GM21526 (cell line): ENCODE measurements at regions not wholly inside any gene's neighbourhood (a gene's known extent, or its start where the extent isn't known, plus 50 kb on each side); places are given as distances from the start of the nearest gene placed in this dataset.
"Not testable (repeated sequence)": the region's sequence is repeated elsewhere in the genome, so short reads cannot be mapped to it uniquely, and the experiment has no call there.

Experiments used
- ATAC-seq: cut with Tn5 transposase; IDR thresholded peaks from one replicate; pipeline ENCODE4 v1.9.1; 2021; ENCODE audit warnings: moderate library complexity; ENCODE audit not compliant: unreplicated experiment, low FRiP score

GRCh38 chr2:129004940-129005490, 686.3 kb upstream of the HS6ST1 start:
- ATAC-seq, result no peak

DNA sequence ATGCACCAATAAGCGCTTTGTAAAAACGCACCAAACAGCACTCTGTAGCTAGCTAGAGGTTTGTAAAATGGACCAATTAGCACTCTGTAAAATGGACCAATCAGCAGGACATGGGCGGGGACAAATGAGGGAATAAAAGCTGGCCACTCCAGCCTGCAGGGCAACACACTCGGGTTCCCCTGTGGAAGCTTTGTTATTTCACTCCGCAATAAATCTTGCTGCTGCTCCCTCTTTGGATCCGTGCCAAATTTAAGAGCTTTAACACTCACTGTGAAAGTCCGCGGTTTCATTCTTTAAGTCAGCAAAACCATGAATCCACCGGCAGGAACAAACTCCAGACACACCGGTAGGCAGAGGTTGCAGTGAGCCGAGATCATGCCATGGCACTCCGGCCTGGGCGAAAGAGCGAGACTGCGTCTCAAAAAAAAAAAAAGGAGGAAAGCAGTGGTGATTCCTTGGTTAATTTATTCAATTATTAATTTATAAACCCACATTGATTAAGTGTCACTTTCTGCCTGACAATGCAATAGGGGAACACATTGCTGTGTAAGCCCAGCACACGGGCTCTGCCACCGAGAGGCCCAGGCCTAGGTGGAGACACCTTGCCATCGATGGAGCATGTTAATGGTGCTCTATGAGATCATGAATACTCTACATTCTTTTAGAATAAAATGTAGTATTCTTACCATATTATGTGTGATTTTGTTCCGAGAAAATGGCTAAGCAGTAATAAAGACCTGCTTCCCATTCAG, 687.6 kb upstream of the HS6ST1 start:
- no peak for ATAC-seq

DNA sequence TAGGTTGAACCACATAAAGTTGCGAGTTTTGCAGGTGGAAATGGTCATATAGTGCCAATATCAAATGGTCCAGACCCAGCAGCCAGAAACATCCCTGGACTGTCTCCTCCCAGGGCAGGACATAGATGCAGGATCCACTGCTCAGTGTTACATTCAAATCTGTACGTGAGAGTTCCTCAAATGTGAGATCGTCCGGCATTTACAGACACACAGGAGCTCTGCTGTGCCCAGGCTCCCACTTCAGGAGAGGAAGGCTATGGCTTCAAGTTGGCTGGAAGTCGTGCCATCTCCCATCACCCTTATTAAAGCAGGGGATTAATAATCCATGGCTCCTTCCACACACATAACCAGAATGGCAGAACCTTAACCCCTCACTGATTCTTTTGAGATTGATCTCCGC, 688.2 kb upstream of the HS6ST1 start:
- no peak for ATAC-seq

DNA sequence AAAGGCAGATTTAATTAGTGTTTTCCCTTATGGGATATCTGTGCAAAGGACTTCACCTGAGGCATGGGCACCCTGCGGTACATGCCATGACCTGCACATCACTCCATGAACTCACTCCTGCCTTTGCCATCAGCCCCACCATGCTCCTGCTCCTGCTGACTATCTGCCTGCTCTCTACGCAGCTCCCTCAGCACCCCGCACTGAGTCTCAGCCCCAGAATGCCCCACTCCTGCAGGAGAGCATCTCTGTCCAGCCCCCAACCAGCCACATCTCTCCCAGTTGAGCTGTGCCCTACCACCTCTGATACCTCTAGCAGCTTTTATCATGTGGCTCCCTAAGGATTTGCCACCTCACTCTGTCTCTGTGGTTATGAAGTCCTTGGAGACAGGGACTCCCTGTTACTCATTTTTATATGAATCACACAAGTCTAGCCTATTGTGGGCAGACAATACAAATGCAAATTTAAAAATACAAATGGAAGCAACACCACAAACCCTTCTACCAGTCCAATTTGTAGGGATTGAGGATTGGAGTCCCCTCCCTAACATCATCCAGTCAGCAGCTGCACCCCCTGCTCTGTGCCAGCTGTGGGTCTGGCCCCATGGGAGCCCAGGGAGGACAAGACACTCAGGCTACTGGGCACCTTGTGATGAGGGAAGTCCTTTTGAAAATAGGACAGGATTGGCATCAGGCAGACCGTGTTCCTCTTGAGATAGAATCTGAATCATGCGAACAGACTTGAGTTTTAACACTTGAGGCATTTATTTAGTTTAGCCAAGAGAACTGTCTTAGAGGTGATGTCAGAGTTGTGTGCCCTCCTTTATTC, 689.6 kb upstream of the HS6ST1 start:
- no peak for ATAC-seq

- no peak for ATAC-seq
Observed at GRCh38 chr2:129008881-129009554, 690.4 kb upstream of the HS6ST1 start.

DNA sequence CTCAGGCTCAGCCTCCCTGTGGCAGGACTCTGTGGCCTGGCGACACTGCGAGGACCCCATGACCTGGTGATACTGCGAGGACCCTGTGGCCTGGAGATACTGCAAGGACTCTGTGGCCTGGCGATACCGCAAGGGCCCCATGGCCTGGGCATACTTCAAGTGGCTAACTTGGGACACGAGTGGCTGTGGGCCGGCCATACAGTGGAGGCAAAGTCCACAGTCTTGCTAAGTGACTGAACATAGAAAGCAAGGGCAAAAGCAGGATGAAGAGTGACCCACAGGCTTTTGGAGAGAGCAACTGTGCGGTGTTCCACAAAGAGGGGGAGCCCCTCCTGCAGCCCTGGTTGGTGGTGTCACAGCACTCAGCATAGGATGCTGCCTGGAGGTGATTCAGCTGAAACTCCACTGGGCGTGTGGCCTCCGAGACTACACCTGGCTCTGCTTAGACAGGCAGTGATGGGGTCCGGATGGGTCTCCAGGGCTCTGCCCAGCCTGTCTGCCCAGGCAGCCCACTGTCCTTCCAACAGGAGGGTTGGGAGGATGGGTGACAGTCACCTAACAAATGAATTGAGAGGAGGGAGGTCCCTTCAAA, 691.0 kb upstream of the HS6ST1 start:
- no peak for ATAC-seq

DNA sequence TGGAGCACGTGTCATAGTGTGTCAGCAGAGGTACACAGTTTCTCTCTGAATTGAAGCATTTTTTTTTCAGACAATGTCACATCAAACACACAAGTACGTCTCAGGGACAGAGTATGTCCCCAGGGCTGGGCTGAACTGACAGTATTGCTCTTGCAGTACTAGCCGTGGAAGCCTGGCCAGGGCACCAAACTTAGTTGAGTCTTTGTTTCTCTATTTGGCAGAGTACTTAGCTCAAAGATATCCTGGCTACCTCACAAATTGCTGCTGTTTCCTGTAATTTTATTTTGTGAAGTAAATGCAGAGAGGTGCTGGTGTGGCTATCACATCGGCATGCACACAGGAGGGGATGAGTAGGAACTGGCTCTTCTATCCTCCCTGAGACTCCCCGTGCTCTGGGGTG, 691.6 kb upstream of the HS6ST1 start:
- no peak for ATAC-seq

DNA sequence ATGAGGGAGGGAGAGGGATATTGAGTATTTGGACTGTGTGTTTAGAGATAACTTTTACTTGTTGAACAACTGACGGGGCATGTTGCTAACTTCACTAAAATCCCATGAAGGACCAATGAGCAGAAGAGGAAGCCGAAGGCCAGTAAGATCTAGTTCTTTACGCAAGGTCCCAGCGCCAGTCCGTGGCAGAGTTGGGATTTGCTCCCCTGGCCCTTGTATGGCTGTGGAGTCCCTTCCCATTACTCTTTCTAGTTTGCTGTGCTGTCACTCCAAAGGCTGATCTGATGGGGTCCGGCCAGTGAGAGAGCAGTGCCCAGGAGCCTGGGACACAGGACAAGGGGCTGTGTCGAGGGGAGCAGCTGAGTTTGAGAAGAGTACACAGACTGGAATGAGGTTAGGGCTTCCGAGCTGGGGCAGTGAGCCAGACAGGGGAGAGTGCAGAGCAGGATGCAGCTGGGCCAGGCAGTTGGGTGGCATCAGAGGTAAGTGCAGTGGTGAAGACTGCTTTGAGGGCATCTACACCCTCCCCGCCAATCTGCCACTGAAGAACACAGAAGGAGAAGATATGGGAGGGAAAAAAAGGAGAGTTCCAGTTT, 692.9 kb upstream of the HS6ST1 start:
- no peak for ATAC-seq

DNA sequence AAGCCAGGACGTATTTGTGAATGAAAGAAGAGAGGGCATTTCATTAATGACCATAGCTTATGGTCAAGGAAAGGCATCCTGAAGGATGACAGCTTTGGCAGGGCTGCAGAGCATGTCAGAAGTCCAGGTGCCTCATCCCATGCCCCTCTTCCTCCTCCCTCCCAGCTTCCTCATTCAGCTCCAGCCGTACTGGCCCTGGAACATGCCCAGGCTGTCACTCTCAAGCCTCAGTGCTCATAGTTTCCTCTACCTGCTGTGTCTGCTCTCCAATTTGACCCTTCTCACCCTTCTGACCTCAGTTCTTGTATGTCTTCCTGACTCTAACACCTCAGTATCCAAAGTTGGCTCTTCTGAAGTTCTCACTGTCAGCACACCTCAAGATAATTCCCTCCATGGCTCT, 695.8 kb upstream of the HS6ST1 start:
- ATAC-seq, result no peak

GRCh38 chr2:129015397-129016285, 697.0 kb upstream of the HS6ST1 start:
- no peak for ATAC-seq

GRCh38 chr2:129016972-129017371, 698.3 kb upstream of the HS6ST1 start:
- ATAC-seq, result no peak

DNA sequence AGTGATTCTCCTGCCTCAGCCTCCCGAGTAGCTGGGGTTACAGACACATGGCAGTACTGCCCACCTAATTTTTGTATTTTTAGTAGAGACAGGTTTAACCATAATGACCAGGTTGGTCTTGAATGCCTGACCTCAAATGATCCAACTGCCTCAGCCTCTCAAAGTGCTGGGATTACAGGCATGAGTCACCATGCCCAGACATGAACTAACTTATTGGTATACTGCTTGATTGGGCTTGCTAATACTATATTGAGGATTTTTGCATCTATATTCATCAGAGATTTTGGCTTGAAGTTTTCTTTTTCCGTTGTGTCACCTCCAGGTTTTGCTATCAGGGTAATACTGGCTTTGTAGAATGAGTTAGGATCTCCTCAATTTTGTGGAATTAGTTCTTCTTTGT, 706.1 kb upstream of the HS6ST1 start:
- no peak for ATAC-seq

DNA sequence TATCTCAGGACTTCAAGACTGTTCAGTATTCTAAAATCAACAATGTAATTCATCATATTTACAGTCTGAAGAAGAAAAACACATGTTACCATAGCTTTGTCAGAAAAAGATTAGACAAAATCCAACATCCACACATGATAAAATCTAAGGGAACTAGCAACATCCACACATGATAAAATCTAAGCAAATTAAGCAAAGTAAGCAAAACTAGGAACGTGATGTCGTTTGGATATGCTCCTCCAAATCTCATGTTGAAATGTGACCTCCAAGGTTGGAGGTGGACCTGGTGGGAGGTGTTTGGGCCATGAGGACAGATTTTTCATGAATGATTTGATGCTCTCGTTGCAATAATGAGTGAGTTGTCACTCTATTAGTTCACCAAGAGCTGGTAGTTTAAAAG, 717.3 kb upstream of the HS6ST1 start:
- no peak for ATAC-seq

- not testable (repeated sequence) for ATAC-seq
Observed at GRCh38 chr2:129043677-129044076, 725.0 kb upstream of the HS6ST1 start.

DNA sequence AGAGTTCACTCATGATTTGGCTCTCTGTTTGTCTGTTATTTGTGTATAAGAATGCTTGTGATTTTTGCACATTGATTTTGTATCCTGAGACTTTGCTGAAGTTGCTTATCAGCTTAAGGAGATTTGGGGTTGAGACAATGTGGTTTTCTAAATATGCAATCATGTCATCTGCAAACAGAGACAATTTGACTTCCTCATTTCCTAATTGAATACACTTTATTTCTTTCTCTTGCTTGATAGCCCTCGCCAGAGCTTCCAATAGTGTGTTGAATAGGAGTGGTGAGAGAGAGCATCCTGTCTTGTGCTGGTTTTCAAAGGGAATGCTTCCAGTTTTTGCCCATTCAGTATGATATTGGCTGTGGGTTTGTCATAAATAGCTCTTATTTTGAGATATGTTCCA, 727.8 kb upstream of the HS6ST1 start:
- ATAC-seq, result not testable (repeated sequence)

- ATAC-seq, result no peak
Observed at GRCh38 chr2:129050101-129050500, 731.4 kb upstream of the HS6ST1 start.

GRCh38 chr2:129055242-129055641, 736.6 kb upstream of the HS6ST1 start:
- no peak for ATAC-seq

- ATAC-seq, result no peak
Observed at GRCh38 chr2:129055824-129056223, 737.2 kb upstream of the HS6ST1 start.

DNA sequence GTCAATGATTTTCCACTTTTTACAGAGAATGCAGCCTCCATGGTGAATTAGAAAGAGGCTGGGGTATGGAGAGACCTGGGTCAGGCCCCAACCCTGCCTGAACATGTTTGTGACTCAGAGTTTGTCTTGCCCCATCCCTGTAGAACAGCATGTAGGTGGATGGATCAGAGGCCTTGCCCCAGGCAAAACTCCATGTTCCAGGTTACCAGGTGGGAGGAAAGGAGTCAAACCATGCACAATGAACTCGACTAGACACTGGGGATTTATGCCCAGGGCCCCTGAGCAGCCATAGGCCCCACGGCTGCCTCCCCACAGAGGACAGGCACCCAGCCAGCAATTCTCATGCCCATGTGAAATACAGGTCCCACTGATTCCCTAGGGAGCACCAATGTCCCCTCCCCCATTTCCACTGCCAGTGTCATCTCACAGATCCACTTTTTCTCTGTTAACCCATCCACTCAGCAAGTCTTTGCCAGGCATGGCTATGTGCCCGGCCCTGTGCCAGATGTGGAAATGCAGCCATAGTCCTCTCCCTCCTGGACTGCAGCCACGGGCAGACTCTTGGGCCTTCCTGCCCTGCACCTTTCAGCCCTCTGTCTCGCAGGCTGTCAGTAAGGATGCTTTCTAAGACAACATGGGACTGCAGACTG, 737.8 kb upstream of the HS6ST1 start:
- ATAC-seq, result no peak
